Coronary artery (tissue), 2 donors: ENCODE measurements at regions not wholly inside any gene's neighbourhood (a gene's known extent, or its start where the extent isn't known, plus 50 kb on each side); places are given as distances from the start of the nearest gene placed in this dataset.

Source experiments
- DNase-seq: peaks from one replicate; pipeline ENCODE4 v3.0.0-alpha.2; 2017; ENCODE audit warnings: low spot score
- H3K27ac ChIP-seq, 2 donors: fragments of 200-600 bp; sonication (generic); one replicate each; pipeline ENCODE4 v1.5.1; 2016 to 2019
- H3K4me3 ChIP-seq: fragments of 200-600 bp; sonication (generic); 2 replicates; pipeline ENCODE4 v1.5.1; 2016; ENCODE audit warnings: mild to moderate bottlenecking, moderate library complexity
- CTCF ChIP-seq: fragments of 200-600 bp; sonication (generic); IDR thresholded peaks from one replicate; pipeline ENCODE4 v1.5.1; 2019; ENCODE audit warnings: antibody characterized with exemption

GRCh38 chr9:71567890-71568289, 200.4 kb downstream of the CEMIP2 start:
- H3K27ac ChIP-seq: no peak overlapping the region
- no peak for TF ChIP-seq CTCF
- no peak overlapping the region for H3K4me3 ChIP-seq
- no peak for DNase-seq

- Histone ChIP-seq H3K4me3 (no peak overlapping the region), H3K27ac (no peak overlapping the region)
- no peak for DNase-seq
- no peak for TF ChIP-seq CTCF
These were observed 206.2 kb downstream of the CEMIP2 start for GRCh38 chr9:71562140-71562539.

GRCh38 chr9:71557310-71557709, 211.0 kb downstream of the CEMIP2 start:
- TF ChIP-seq CTCF: no peak
- Histone ChIP-seq H3K27ac (no peak overlapping the region), H3K4me3 (no peak overlapping the region)
- DNase-seq: no peak

DNA sequence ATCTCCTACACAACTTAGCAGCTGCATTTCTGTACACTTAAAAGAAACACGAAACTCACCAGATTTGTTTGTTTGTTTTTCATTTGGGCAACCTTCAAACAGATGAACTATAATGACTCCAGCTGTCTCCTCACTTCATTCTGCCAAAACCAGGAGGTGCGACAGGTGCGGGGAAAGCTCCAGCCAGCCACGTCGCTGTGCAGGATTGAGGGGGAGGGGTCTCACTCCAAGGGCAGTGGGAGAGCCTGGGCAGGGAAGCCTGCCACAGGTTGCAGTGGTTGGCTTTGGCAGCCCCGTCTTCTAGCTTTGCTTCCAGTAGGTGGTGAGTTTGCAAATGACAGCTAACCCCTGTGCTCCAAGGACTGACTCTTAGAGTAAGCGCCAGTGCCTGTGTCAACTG, 215.8 kb downstream of the CEMIP2 start:
- H3K4me3 ChIP-seq: no peak overlapping the region
- DNase-seq: no peak
- H3K27ac ChIP-seq: no peak overlapping the region
- TF ChIP-seq CTCF: no peak

- TF ChIP-seq CTCF: no peak
- no peak for DNase-seq
- Histone ChIP-seq H3K27ac (no peak overlapping the region), H3K4me3 (no peak overlapping the region)
These were observed 219.3 kb downstream of the CEMIP2 start for GRCh38 chr9:71549023-71549422.

DNA sequence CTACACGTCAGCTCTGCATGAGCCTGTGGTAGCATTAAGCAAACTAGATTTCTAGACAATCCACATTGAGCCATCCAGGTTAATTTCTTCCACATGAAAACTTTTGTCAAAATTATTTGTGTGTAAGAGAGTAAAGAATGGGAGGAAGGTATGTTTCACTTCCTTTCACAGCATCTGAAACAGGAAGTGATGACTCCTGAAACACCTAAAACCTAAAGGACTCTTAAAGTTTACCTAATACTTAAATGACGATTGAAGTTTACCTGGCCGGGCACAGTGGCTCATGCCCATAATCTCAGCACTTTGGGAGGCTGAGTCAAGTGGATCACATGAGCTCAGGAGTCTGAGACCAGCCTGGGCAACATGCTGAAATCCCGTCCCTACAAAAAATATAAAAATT, 223.8 kb downstream of the CEMIP2 start:
- no peak overlapping the region for H3K4me3 ChIP-seq
- no peak overlapping the region for H3K27ac ChIP-seq
- no peak for DNase-seq
- TF ChIP-seq CTCF: no peak

GRCh38 chr9:71541436-71541835, 226.9 kb downstream of the CEMIP2 start:
- no peak for DNase-seq
- TF ChIP-seq CTCF: no peak
- Histone ChIP-seq H3K27ac (no peak overlapping the region), H3K4me3 (no peak overlapping the region)
